H9 (cell line): ENCODE measurements at regions not wholly inside any gene's neighbourhood (a gene's known extent, or its start where the extent isn't known, plus 50 kb on each side); places are given as distances from the start of the nearest gene placed in this dataset.

Experiments used
- DNase-seq: peaks from one replicate; pipeline ENCODE4 v3.0.0-alpha.2; 2017
- H2AFZ ChIP-seq: one replicate; pipeline ENCODE4 v1.6.1; 2013; ENCODE audit warnings: mild to moderate bottlenecking, low read length, control low read depth, moderate library complexity
- H2AK5ac ChIP-seq: 2 replicates; pipeline ENCODE4 v1.6.1; 2013; ENCODE audit warnings: low read length, control low read depth, mixed read lengths; ENCODE audit not compliant: insufficient read length
- H2BK120ac ChIP-seq: one replicate; pipeline ENCODE4 v1.6.1; 2013; ENCODE audit warnings: low read depth, mild to moderate bottlenecking, low read length, control low read depth, inconsistent platforms; ENCODE audit not compliant: poor library complexity, severe bottlenecking
- H2BK12ac ChIP-seq: 2 replicates; pipeline ENCODE4 v1.6.1; 2013; ENCODE audit warnings: low read length, control low read depth, mixed read lengths, low read depth; ENCODE audit not compliant: insufficient read length
- H2BK15ac ChIP-seq: 2 replicates; pipeline ENCODE4 v1.6.1; 2013; ENCODE audit warnings: low read depth, low read length, control low read depth
- H2BK20ac ChIP-seq: one replicate; pipeline ENCODE4 v1.6.1; 2013; ENCODE audit warnings: low read depth, mild to moderate bottlenecking, low read length, control low read depth, inconsistent platforms; ENCODE audit not compliant: poor library complexity, severe bottlenecking
- H2BK5ac ChIP-seq: 2 replicates; pipeline ENCODE4 v1.6.1; 2013; ENCODE audit warnings: low read length, control low read depth, mixed read lengths; ENCODE audit not compliant: insufficient read length
- H3K14ac ChIP-seq: 2 replicates; pipeline ENCODE4 v1.6.1; 2013; ENCODE audit warnings: low read length, control low read depth; ENCODE audit not compliant: insufficient read depth
- H3K18ac ChIP-seq: 2 replicates; pipeline ENCODE4 v1.6.1; 2013; ENCODE audit warnings: low read depth, mild to moderate bottlenecking, mixed read lengths, low read length, control low read depth; ENCODE audit not compliant: insufficient read length
- H3K23ac ChIP-seq: 2 replicates; pipeline ENCODE4 v1.6.1; 2013; ENCODE audit warnings: low read length, control low read depth, mixed read lengths, low read depth; ENCODE audit not compliant: insufficient read length
- H3K23me2 ChIP-seq: 2 replicates; pipeline ENCODE4 v1.6.1; 2013; ENCODE audit warnings: low read depth, mild to moderate bottlenecking, mixed read lengths, low read length, control low read depth; ENCODE audit not compliant: insufficient read length, poor library complexity, severe bottlenecking
- H3K27ac ChIP-seq: 2 replicates; pipeline ENCODE4 v1.5.1; 2013; ENCODE audit warnings: low read length, control low read depth, mixed read lengths, low read depth; ENCODE audit not compliant: insufficient read length
- H3K27me3 ChIP-seq: 2 replicates; pipeline ENCODE4 v1.6.1; 2013; ENCODE audit warnings: low read length, control low read depth, inconsistent platforms; ENCODE audit not compliant: insufficient read depth
- H3K4ac ChIP-seq: 2 replicates; pipeline ENCODE4 v1.6.1; 2013; ENCODE audit warnings: low read depth, mild to moderate bottlenecking, control low read depth, inconsistent platforms, low read length, moderate library complexity
- H3K4me1 ChIP-seq: 2 replicates; pipeline ENCODE4 v1.6.1; 2013; ENCODE audit warnings: low read length, control low read depth, inconsistent platforms; ENCODE audit not compliant: insufficient read depth
- H3K4me2 ChIP-seq: 2 replicates; pipeline ENCODE4 v1.6.1; 2013; ENCODE audit warnings: low read length, control low read depth, mixed read lengths; ENCODE audit not compliant: insufficient read length, insufficient read depth
- H3K56ac ChIP-seq: 2 replicates; pipeline ENCODE4 v1.6.1; 2013; ENCODE audit warnings: low read depth, mild to moderate bottlenecking, mixed read lengths, low read length, control low read depth; ENCODE audit not compliant: insufficient read length
- H3K79me1 ChIP-seq: 2 replicates; pipeline ENCODE4 v1.6.1; 2013; ENCODE audit warnings: low read depth, mild to moderate bottlenecking, moderate library complexity, low read length, control low read depth, inconsistent platforms; ENCODE audit not compliant: insufficient read depth, poor library complexity, severe bottlenecking
- H3K79me2 ChIP-seq: 2 replicates; pipeline ENCODE4 v1.6.1; 2013; ENCODE audit warnings: low read length, control low read depth, inconsistent platforms; ENCODE audit not compliant: insufficient read depth
- H3K9ac ChIP-seq: 2 replicates; pipeline ENCODE4 v1.6.1; 2013; ENCODE audit warnings: low read length, control low read depth, mixed read lengths; ENCODE audit not compliant: insufficient read length; ENCODE audit errors: extremely low read depth
- H3K9me3 ChIP-seq: one replicate; pipeline ENCODE4 v1.6.1; 2013; ENCODE audit warnings: low read depth, low read length, inconsistent platforms; ENCODE audit not compliant: control insufficient read depth
- H3T11ph ChIP-seq: one replicate; pipeline ENCODE4 v1.6.1; 2013; ENCODE audit warnings: mild to moderate bottlenecking, low read length, control low read depth, inconsistent platforms
- H4K20me1 ChIP-seq: one replicate; pipeline ENCODE4 v1.6.1; 2013; ENCODE audit not compliant: control insufficient read depth, insufficient read length, insufficient read depth
- H4K5ac ChIP-seq: 2 replicates; pipeline ENCODE4 v1.6.1; 2013; ENCODE audit warnings: low read depth, mild to moderate bottlenecking, mixed read lengths, low read length, control low read depth; ENCODE audit not compliant: insufficient read length
- H4K8ac ChIP-seq: replicated peaks from 2 replicates; pipeline ENCODE4 v1.6.1; 2013; ENCODE audit warnings: low read length, control low read depth, mixed read lengths, low read depth; ENCODE audit not compliant: insufficient read length
- H4K91ac ChIP-seq: 2 replicates; pipeline ENCODE4 v1.6.1; 2013; ENCODE audit warnings: low read depth, mild to moderate bottlenecking, moderate library complexity, mixed read lengths, low read length, control low read depth; ENCODE audit not compliant: insufficient read length
- H3K27ac Mint-ChIP-seq, 3 experiments: 2 replicates in 2 of 3; 3 replicates in 1 of 3; pipeline ENCODE4 v1.8.0; 2020 to 2021; ENCODE audit warnings: mixed read lengths in 3 of 3, mild to moderate bottlenecking in 1 of 3, moderate library complexity in 1 of 3
- H3K27me3 Mint-ChIP-seq: 2 replicates; pipeline ENCODE4 v1.8.0; 2021; ENCODE audit warnings: low read depth, mild to moderate bottlenecking, moderate library complexity, mixed read lengths
- H3K36me3 Mint-ChIP-seq, 3 experiments: 2 replicates in 2 of 3; 3 replicates in 1 of 3; pipeline ENCODE4 v1.8.0; 2020 to 2021; ENCODE audit warnings: low read depth in 3 of 3, mixed read lengths in 3 of 3; ENCODE audit not compliant: insufficient read depth in 1 of 3
- H3K4me1 Mint-ChIP-seq, 2 experiments: 2 replicates each; pipeline ENCODE4 v1.8.0; 2020; ENCODE audit warnings: mixed read lengths in 2 of 2
- H3K4me3 Mint-ChIP-seq, 2 experiments: 2 replicates in 1 of 2; 3 replicates in 1 of 2; pipeline ENCODE4 v1.8.0; 2020 to 2021; ENCODE audit warnings: mild to moderate bottlenecking in 2 of 2, mixed read lengths in 2 of 2, moderate library complexity in 1 of 2
- H3K9me3 Mint-ChIP-seq, 2 experiments: 2 replicates in 1 of 2; 3 replicates in 1 of 2; pipeline ENCODE4 v1.8.0; 2020; ENCODE audit warnings: mild to moderate bottlenecking in 2 of 2, mixed read lengths in 2 of 2, moderate library complexity in 1 of 2
- CTCF ChIP-seq: fragments of 200-600 bp; sonication (generic); conservative IDR thresholded peaks from 3 replicates; pipeline ENCODE4 v1.8.0; 2021; ENCODE audit warnings: antibody characterized with exemption, mild to moderate bottlenecking
- WGBS: extraction: QIAGEN DNeasy Blood & Tissue Kit; methylation state at CpG from one replicate; pipeline ENCODE4 v1.1.7; 2013; ENCODE audit warnings: missing lambda C conversion rate, low lambda C conversion rate, mixed read lengths; ENCODE audit not compliant: insufficient read length; ENCODE audit errors: extremely low coverage; 5-methylcytosine and 5-hydroxymethylcytosine counted together

- H2AFZ ChIP-seq = no peak overlapping the region
- Mint-ChIP-seq H3K36me3 (no peaks in the 10 kb centered on the region), H3K4me3 (no peak overlapping the region), H3K27ac (no peak overlapping the region), H3K27me3 (no peaks in the 10 kb centered on the region), H3K9me3 (no peaks in the 10 kb centered on the region), H3K4me1 (no peaks in the 10 kb centered on the region)
- H4K20me1 ChIP-seq = no peaks in the 10 kb centered on the region
- no peak overlapping the region for H3K4me2 ChIP-seq
- H3K23ac ChIP-seq = no peak overlapping the region
- no peak overlapping the region for H2BK15ac ChIP-seq
- H3K18ac ChIP-seq = no peak overlapping the region
- H3K27ac ChIP-seq = no peak overlapping the region
- H3K79me2 ChIP-seq = no peaks in the 10 kb centered on the region
- no peak overlapping the region for H3K4ac ChIP-seq
- 100% methylated on average over 1 of the region's 1 CpG for WGBS
- no peak overlapping the region for H2BK20ac ChIP-seq
- no peak overlapping the region for H4K8ac ChIP-seq
- H4K91ac ChIP-seq = no peak overlapping the region
- no peaks in the 10 kb centered on the region for H3K9me3 ChIP-seq
- H2BK5ac ChIP-seq = no peak overlapping the region
- no peak overlapping the region for H2BK120ac ChIP-seq
- H4K5ac ChIP-seq = no peak overlapping the region
- no peak overlapping the region for H3K14ac ChIP-seq
- no peak overlapping the region for H2AK5ac ChIP-seq
- no peak overlapping the region for H3T11ph ChIP-seq
- H3K79me1 ChIP-seq = no peaks in the 10 kb centered on the region
- H2BK12ac ChIP-seq = no peak overlapping the region
- no peaks in the 10 kb centered on the region for H3K23me2 ChIP-seq
- no peaks in the 10 kb centered on the region for H3K27me3 ChIP-seq
- no peaks in the 10 kb centered on the region for H3K4me1 ChIP-seq
- H3K9ac ChIP-seq = no peak overlapping the region
- no peak overlapping the region for H3K56ac ChIP-seq
- no peak for DNase-seq
- TF ChIP-seq CTCF = no peak
Observed at GRCh38 chr2:59312029-59312428, 1070.9 kb upstream of the FANCL start.
